GM06990 (cell line): ENCODE measurements at regions not wholly inside any gene's neighbourhood (a gene's known extent, or its start where the extent isn't known, plus 50 kb on each side); places are given as distances from the start of the nearest gene placed in this dataset.

Experiments used
- DNase-seq: peaks from one replicate; pipeline ENCODE4 v3.0.0-alpha.2; 2011; ENCODE audit not compliant: insufficient read length; ENCODE audit errors: extremely low read depth
- H3K27me3 ChIP-seq: replicated peaks from 2 replicates; pipeline ENCODE4 v1.6.0; 2011; ENCODE audit warnings: low read length; ENCODE audit not compliant: control insufficient read depth, insufficient read depth
- H3K36me3 ChIP-seq: 2 replicates; pipeline ENCODE4 v1.5.1; 2011; ENCODE audit warnings: low read length; ENCODE audit not compliant: control insufficient read depth, insufficient read depth
- H3K4me3 ChIP-seq: replicated peaks from 2 replicates; pipeline ENCODE4 v1.5.1; 2011; ENCODE audit warnings: low read depth, mild to moderate bottlenecking, control low read depth, low read length
- TF ChIP-seq, protein P1 (sequence below): IDR thresholded peaks from 2 replicates; pipeline ENCODE4 v1.5.1; 2011; ENCODE audit warnings: low read length, control low read depth, mild to moderate bottlenecking, inconsistent platforms; ENCODE audit not compliant: insufficient read depth, poor library complexity, severe bottlenecking

DNA sequence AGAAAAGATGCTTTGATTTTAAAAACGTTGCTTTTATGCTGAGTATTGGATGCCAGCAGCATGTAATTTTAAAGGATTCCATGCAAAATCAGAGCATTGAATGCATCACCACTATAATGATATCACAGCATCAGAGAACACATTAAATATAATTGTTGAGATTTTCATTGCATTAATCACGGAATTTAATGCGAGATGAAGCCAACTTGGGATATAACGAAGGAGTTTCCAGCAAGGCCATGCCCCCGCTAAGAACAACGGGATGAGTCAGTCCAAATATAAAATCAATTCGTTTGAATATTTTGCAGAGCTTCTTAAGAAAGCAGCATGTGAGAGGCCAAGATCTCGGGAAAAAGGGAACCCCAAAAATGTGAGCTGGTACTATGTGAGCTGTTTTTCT, 423.4 kb upstream of the CHRM3 start:
- H3K36me3 ChIP-seq = no peaks in the 10 kb centered on the region
- no peak overlapping the region for H3K4me3 ChIP-seq
- H3K27me3 ChIP-seq = no peaks in the 10 kb centered on the region
- DNase-seq = no peak
- TF ChIP-seq, protein P1, sequence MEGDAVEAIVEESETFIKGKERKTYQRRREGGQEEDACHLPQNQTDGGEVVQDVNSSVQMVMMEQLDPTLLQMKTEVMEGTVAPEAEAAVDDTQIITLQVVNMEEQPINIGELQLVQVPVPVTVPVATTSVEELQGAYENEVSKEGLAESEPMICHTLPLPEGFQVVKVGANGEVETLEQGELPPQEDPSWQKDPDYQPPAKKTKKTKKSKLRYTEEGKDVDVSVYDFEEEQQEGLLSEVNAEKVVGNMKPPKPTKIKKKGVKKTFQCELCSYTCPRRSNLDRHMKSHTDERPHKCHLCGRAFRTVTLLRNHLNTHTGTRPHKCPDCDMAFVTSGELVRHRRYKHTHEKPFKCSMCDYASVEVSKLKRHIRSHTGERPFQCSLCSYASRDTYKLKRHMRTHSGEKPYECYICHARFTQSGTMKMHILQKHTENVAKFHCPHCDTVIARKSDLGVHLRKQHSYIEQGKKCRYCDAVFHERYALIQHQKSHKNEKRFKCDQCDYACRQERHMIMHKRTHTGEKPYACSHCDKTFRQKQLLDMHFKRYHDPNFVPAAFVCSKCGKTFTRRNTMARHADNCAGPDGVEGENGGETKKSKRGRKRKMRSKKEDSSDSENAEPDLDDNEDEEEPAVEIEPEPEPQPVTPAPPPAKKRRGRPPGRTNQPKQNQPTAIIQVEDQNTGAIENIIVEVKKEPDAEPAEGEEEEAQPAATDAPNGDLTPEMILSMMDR = no peak

GRCh38 chr1:238961790-238962189, 424.6 kb upstream of the CHRM3 start:
- no peak for DNase-seq
- H3K4me3 ChIP-seq = no peak overlapping the region
- TF ChIP-seq, protein P1 = no peak
- no peaks in the 10 kb centered on the region for H3K36me3 ChIP-seq
- no peaks in the 10 kb centered on the region for H3K27me3 ChIP-seq

GRCh38 chr1:238960071-238960470, 426.3 kb upstream of the CHRM3 start:
- no peaks in the 10 kb centered on the region for H3K36me3 ChIP-seq
- no peaks in the 10 kb centered on the region for H3K27me3 ChIP-seq
- TF ChIP-seq, protein P1 = no peak
- no peak overlapping the region for H3K4me3 ChIP-seq
- DNase-seq = no peak

DNA sequence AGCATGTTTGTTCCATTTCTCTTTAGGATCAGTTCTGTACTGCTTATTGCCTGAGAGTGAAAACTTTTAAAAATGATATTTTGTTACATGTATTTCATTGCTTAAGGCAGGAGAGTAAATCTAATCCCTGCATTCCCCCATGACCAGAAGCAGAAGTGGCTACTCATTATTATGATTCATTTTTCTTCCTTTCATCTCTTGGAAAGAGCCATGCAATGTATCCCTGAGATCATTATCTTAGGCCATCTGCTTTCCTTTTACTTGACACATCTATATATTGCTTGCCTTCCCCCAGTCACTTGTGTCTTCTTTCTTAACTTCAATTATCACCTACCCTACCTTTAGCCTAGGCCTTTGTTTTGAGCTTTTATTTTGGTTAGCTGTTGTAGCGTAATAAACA, 430.4 kb upstream of the CHRM3 start:
- Histone ChIP-seq H3K4me3 (no peak overlapping the region), H3K36me3 (no peaks in the 10 kb centered on the region), H3K27me3 (no peaks in the 10 kb centered on the region)
- TF ChIP-seq, protein P1 = no peak
- no peak for DNase-seq

- no peaks in the 10 kb centered on the region for H3K36me3 ChIP-seq
- H3K27me3 ChIP-seq = no peaks in the 10 kb centered on the region
- no peak for DNase-seq
- no peak overlapping the region for H3K4me3 ChIP-seq
- TF ChIP-seq, protein P1 = no peak
Measured at GRCh38 chr1:238954865-238955264, 431.5 kb upstream of the CHRM3 start.

GRCh38 chr1:238953448-238954010, 432.8 kb upstream of the CHRM3 start:
- no peak for DNase-seq
- H3K27me3 ChIP-seq = no peaks in the 10 kb centered on the region
- H3K4me3 ChIP-seq = no peak overlapping the region
- TF ChIP-seq, protein P1 = no peak
- H3K36me3 ChIP-seq = no peaks in the 10 kb centered on the region
